ENCODE measurements at regions not wholly inside any gene's neighbourhood (a gene's known extent, or its start where the extent isn't known, plus 50 kb on each side); places are given as distances from the start of the nearest gene placed in this dataset.

GRCh38 chr17:77363821-77364361, 223.1 kb downstream of the SEC14L1 start (continued):
- TF ChIP-seq NR0B2 (CRISPR knock-in tag; IDR thresholded peaks at IDR 0.05) (0 out of 2 replicates have a peak, but pooled peaks have one; percentile 52), ZNF3 (CRISPR knock-in tag; IDR thresholded peaks at IDR 0.05) (no peak), MAZ (IDR thresholded peaks at IDR 0.05; ENCODE audit: borderline replicate concordance, low read depth, low read length) (peak; percentile 79), MAZ (CRISPR knock-in tag; IDR thresholded peaks at IDR 0.05; ENCODE audit: low read depth) (no peak), ZNF18 (CRISPR knock-in tag; IDR thresholded peaks at IDR 0.05; ENCODE audit: insufficient replicate concordance) (no peak), ZNF687 (CRISPR knock-in tag; IDR thresholded peaks at IDR 0.05) (peak; percentile 85), ELF3 (CRISPR knock-in tag; IDR thresholded peaks at IDR 0.05) (no peak), ZNF121 (CRISPR knock-in tag; IDR thresholded peaks at IDR 0.05) (0 out of 2 replicates have a peak, but pooled peaks have one; percentile 6), FUBP1 (CRISPR knock-in tag; IDR thresholded peaks at IDR 0.05; ENCODE audit: borderline replicate concordance) (no peak), MED1 (CRISPR knock-in tag; IDR thresholded peaks at IDR 0.05) (peak; percentile 44), MIXL1 (CRISPR knock-in tag; IDR thresholded peaks at IDR 0.05) (peak; percentile 66; the same call in 1 of the 2 replicates), IRF9 (CRISPR knock-in tag; IDR thresholded peaks at IDR 0.05; ENCODE audit: borderline replicate concordance) (peak; percentile 22; the same call in 1 of the 2 replicates), HNF1A (IDR thresholded peaks at IDR 0.05; ENCODE audit: low read depth) (0 out of 2 replicates have a peak, but pooled peaks have one; percentile 52), HNF1A (CRISPR knock-in tag; IDR thresholded peaks at IDR 0.05; ENCODE audit: borderline replicate concordance) (no peak), FOXM1 (CRISPR knock-in tag; IDR thresholded peaks at IDR 0.05) (no peak)

All from HepG2 (cell line).